Inferior parietal cortex (tissue), 1 donor: ENCODE measurements at regions not wholly inside any gene's neighbourhood (a gene's known extent, or its start where the extent isn't known, plus 50 kb on each side); places are given as distances from the start of the nearest gene placed in this dataset.

Source experiments
- DNase-seq: peaks from one replicate; pipeline ENCODE4 v3.0.0-alpha.2; 2016; ENCODE audit errors: extremely low spot score

DNA sequence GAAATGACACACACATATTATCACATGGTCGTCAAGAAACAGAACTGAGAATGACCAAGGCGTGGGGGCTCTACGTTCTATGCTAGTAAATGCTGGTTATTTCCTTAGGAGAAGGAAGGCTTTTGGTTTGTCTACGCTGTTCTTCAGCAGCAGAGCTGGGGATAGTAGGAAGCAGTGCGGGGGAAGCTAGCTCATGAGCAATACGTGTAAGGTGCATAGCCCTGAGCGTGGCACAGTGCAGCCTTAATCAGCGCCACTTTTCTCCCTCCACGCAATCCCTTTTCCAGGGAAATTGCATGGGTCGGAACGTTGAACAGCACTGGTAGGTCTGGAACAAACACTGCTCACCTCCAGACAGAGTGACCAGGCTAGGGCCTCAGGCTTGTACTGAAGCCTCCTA, 199.6 kb upstream of the FBXO11 start:
- no peak for DNase-seq

GRCh38 chr2:48107326-48107925, 201.1 kb upstream of the FBXO11 start:
- DNase-seq, result no peak

- no peak for DNase-seq
These were observed 202.2 kb upstream of the FBXO11 start for GRCh38 chr2:48108455-48108854.

DNA sequence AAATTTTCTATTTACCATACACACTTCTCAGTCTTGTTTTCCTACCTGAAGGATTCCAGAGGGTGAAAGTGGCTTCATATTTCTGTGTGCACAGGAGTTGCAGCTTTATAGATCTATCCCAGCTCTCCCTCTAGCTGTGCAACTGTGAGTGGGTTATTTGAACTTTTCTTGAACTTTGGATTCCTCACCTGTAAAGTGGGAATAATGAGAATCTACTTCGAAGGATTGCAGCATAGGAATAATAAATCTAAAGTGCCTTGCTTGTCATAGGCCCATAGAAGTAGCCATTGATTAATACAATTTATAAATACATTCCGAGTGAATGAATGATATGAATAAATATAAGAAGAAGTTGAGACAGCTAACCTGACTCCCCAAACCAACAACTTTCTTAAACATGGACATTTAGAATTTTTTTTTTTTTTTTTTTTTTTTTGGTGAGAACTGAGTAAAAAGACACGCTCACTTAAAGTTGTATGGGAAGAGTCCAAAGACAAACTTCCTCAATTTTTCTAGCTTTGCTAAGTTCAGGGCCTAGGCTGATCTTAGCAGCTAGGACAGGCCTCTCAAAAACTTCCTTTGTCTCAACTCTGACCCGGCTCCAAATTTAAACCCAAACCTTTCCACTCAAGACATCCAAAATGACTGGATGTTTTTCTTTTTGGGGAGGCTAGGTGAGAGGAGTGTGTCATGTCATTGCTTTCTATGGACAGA, 203.3 kb upstream of the FBXO11 start:
- no peak for DNase-seq

GRCh38 chr2:48110492-48110891, 204.0 kb upstream of the FOXN2 start:
- no peak for DNase-seq

GRCh38 chr2:48112911-48113680, 201.4 kb upstream of the FOXN2 start:
- DNase-seq, result no peak

DNA sequence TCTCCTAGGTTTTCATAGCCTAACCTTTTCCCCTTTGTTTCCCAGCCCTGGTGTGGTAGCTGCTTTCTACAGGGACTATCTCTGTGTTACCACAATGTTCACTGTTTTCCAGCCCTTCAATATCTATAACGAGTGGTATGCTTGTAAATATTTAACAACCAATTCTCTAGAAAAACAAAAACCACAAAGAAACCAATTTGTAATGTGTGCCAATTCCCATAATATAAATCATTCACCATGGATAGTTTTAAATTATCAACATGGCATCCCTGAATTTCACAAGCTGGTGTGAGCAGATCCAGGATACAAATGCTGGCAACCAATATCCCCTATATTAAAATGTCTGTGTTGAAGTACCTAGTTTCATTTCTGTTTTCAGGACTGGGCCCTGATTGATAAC, 200.7 kb upstream of the FOXN2 start:
- DNase-seq, result no peak

- DNase-seq, result no peak
These were observed 200.2 kb upstream of the FOXN2 start for GRCh38 chr2:48114256-48114655.

GRCh38 chr2:48116497-48116896, 198.0 kb upstream of the FOXN2 start:
- DNase-seq, result no peak

DNA sequence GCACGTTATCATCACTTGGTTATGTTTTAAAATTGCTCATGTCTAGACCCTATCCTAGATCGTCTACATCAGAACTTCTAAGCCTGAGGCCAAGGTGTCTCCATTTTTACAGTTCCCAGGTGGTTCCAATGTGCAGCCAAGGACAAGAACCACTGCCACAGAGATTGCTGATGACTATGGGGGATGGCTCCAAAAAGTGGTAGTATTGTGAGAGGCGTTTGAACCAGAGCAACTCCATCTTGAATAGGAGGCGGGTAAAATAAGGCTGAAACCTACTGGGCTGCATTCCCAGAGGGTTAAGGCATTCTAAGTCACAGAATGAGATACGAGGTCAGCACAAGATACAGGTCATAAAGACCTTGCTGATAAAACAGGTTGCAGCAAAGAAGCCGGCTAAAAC, 195.6 kb upstream of the FOXN2 start:
- DNase-seq, result no peak

GRCh38 chr2:48120112-48120511, 194.4 kb upstream of the FOXN2 start:
- no peak for DNase-seq

- DNase-seq, result no peak
These were observed 193.7 kb upstream of the FOXN2 start for GRCh38 chr2:48120759-48121242.

- no peak for DNase-seq
These were observed 192.3 kb upstream of the FOXN2 start for GRCh38 chr2:48122166-48122565.

GRCh38 chr2:48124592-48124991, 189.9 kb upstream of the FOXN2 start:
- no peak for DNase-seq

DNA sequence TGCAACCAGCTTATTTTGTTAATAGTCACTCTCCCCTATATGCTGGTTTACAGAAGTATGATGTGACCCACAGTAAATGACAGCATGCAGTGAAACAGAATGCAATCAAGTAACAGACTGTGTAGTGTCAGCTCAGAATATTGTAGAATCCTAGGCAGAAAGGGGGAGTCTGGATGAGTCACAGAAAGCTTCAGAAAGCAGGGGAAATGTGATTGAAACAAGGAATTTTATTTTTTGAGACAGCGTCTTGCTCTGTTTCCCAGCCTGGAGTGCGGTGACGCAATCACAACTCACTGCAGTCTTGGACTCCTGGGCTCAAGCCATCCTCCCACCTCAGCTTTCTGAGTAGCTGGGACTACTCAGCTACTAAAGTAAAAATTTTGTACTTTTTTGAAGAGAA, 188.3 kb upstream of the FOXN2 start:
- peak; percentile 40 for DNase-seq

DNA sequence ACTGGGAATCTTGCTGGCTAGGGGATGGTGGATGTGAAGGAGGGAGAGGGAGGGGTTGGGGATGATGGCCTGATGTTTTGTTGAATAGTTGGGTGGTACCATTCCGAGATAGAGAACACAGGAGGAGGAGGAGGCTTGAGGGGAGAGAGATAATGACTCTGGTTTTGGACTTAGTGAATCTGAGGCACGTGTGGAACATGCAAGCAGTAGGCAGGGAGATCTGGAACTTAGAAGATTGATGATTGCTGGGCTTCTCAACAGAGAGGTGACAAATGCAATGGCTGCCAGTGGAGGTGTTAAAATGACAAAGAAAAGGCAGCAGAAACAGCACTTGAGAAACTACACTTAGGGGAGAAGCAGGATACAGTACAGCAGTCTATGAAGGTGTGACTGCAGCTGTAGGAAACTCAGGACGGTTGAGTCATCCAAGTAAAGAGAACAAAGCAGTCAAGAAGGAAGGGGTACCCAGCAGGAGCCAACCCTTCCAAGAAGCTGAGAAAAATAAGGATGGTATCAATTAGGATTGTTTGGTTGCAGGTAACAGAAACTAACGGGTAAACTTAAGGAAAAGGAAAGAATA, 186.8 kb upstream of the FOXN2 start:
- DNase-seq, result no peak

DNA sequence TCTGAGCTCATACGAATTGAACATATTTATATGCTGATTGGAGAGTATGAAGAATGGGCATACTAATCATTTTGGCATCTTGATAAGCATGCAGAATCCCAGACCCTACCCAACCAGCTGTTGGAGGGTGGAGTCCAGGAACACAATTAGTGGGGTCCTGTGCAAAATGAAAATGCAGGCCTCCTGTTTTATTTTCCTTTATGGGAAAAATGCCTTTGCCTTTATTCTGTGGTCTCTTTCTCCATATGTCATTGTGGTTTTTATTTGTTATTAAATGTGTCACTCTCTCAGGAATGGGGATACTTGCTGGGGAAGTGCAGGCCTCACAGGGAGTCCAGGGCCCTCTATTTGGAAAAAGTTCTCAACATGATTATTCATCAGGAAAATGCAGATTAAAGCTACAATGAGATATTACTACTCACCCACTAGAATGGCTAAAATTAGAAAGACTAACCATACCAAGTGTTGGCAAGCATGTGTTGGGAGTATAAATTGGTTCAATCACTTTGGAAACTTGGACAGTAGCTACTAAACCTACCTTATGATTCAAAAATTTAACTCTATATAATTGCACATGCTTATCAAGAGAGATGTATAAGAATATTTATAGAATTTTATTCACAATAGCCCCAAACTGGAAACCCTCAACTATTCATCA, 185.1 kb upstream of the FOXN2 start:
- DNase-seq, result no peak

DNA sequence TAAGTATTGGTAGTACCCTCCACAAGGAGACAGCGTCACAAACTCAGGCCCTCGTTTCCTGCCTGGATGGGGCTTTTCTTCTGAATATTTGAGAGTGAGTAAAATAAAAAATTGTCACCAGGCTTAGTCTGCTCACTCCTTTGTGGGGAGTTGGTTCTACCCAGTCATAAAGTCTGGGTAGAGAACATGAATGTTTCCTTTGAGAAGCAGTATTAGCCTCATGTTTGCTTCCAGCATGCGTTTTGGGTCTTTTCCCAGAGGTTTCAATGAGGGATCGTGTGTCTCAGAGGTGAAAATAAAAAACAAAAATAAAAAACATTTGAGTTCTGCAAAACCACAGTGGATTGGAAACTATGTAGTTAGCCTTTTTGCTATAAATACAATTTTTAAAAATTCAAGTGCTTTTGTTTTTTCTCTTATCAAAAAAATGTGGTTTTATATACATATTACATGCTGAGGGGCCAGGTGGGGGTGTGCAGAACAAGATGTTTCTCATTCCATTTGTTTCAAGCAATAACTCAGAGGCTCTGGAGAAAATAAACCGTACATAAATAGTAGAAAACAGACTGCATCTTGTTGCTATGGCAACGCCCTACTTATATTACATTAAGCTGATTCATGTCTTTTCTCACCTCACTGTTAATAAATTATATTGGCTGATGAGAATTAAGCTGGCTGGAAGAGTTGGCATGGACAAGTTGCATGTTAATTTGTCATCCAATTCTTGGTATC, 182.8 kb upstream of the FOXN2 start:
- DNase-seq, result peak; percentile 55

GRCh38 chr2:48132271-48132625, 182.2 kb upstream of the FOXN2 start:
- no peak for DNase-seq

DNA sequence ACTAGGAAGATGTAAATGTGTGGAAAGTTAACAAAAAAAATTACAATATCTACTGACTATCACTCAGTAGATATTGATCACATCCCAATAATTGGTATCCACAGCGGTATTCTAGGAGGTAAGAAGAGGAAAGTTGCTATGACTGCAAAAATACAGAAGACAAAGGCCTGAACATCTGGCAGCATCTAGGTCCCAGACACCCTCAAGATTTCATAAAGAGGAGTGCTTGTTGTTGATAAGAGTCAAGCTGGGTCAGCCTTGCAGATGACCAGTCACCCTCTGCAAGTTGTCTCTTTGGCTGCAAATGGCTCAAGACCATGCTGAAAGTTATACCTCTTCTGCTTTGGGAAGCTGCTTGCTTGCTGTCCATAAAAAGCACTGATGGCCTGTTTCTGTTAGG, 179.8 kb upstream of the FOXN2 start:
- DNase-seq, result no peak

GRCh38 chr2:48135797-48136196, 178.7 kb upstream of the FOXN2 start:
- DNase-seq, result no peak
